ENCODE measurements at regions not wholly inside any gene's neighbourhood (a gene's known extent, or its start where the extent isn't known, plus 50 kb on each side); places are given as distances from the start of the nearest gene placed in this dataset.

GRCh38 chr5:77144837-77145139, 57.7 kb upstream of the ZBED3 start:
- TF ChIP-seq CTCF (conservative IDR thresholded peaks at IDR 0.05; ENCODE audit: low read depth in 2 of 2): no peak
- TF ChIP-seq EZH2phosphoT487 (IDR thresholded peaks at IDR 0.05; ENCODE audit: unreplicated experiment): no peak
- no peak for TF ChIP-seq EZH2 (IDR thresholded peaks at IDR 0.05; ENCODE audit: low read depth, unreplicated experiment)
- no peak for TF ChIP-seq REST (IDR thresholded peaks at IDR 0.05; ENCODE audit: unreplicated experiment)
- no peak for TF ChIP-seq POLR2AphosphoS5 (IDR thresholded peaks at IDR 0.05; ENCODE audit: low read depth)
- TF ChIP-seq STAT1 (IDR thresholded peaks at IDR 0.05; ENCODE audit: unreplicated experiment): no peak
- TF ChIP-seq CREB1 (CRISPR knock-in tag; IDR thresholded peaks at IDR 0.05; ENCODE audit: low read depth): no peak
- no peak for TF ChIP-seq ZNF114 (CRISPR knock-in tag; IDR thresholded peaks at IDR 0.05)
- TF ChIP-seq JUNB (IDR thresholded peaks at IDR 0.05; ENCODE audit: unreplicated experiment): no peak
- no peak for TF ChIP-seq ETS1 (IDR thresholded peaks at IDR 0.05)
- no peak for TF ChIP-seq NANOG (IDR thresholded peaks at IDR 0.05; ENCODE audit: borderline replicate concordance)
- no peak for TF ChIP-seq ZNF462 (CRISPR knock-in tag; IDR thresholded peaks at IDR 0.05)

All from GM23338 (cell line).